Activated effector memory CD4-positive, alpha-beta T cell treated with Interleukin-2 at 50 U/mL for 16 hours (primary cell): ENCODE measurements at regions not wholly inside any gene's neighbourhood (a gene's known extent, or its start where the extent isn't known, plus 50 kb on each side); places are given as distances from the start of the nearest gene placed in this dataset.

Experiments used
- DNase-seq: peaks from one replicate; pipeline ENCODE4 v3.0.0-alpha.2; 2020

GRCh38 chr15:98025237-98025636 lies 64.7 kb downstream of the ARRDC4 start:
- no peak for DNase-seq

GRCh38 chr15:98034731-98035130 lies 74.2 kb downstream of the ARRDC4 start:
- DNase-seq: no peak

DNA sequence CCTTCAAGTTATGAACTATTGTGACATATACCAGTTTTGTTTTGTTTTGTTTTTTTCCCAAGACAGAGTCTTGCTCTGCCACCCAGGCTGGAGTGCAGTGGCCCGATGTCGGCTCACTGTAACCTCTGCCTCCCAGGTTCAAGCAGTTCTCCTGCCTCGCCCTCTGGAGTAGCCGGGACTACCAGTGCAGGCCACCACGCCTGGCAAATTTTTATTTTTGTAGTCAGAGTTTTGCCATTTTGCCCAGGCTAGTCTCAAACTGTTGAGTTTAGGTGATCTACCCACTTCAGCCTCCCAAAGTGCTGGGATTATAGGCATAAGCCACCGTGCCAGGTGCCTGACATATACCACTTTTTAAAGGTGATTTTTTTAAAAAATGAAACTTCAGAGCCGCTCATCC lies 74.6 kb downstream of the ARRDC4 start:
- DNase-seq: no peak

- DNase-seq: no peak
These were observed 75.1 kb downstream of the ARRDC4 start for GRCh38 chr15:98035577-98036010.

- no peak for DNase-seq
These were observed 79.1 kb downstream of the ARRDC4 start for GRCh38 chr15:98039596-98039995.

- DNase-seq: no peak
These were observed 79.6 kb downstream of the ARRDC4 start for GRCh38 chr15:98040146-98040545.

- no peak for DNase-seq
These were observed 82.9 kb downstream of the ARRDC4 start for GRCh38 chr15:98043160-98044014.

DNA sequence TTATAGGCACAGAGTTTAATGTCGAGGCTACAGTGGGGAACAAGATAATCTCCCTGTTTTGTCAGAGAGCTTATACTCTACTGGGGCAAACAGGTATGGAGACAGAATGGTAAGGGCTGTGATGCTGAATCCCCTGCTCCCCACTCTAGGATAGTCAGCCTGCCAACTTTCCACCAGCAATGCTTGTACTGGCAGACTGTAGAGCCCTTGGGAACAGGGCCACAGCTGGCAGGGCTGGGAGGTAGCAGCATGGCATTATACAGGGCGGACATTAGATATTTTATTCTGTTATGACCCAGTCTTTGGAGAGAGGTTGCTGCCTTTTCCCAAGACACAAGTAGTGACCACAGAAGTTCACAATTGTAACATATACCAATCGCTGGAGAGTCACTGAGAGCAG lies 91.2 kb downstream of the ARRDC4 start:
- no peak for DNase-seq

GRCh38 chr15:98057453-98057852 lies 97.0 kb downstream of the ARRDC4 start:
- no peak for DNase-seq

- no peak for DNase-seq
These were observed 102.4 kb downstream of the ARRDC4 start for GRCh38 chr15:98062869-98063268.

DNA sequence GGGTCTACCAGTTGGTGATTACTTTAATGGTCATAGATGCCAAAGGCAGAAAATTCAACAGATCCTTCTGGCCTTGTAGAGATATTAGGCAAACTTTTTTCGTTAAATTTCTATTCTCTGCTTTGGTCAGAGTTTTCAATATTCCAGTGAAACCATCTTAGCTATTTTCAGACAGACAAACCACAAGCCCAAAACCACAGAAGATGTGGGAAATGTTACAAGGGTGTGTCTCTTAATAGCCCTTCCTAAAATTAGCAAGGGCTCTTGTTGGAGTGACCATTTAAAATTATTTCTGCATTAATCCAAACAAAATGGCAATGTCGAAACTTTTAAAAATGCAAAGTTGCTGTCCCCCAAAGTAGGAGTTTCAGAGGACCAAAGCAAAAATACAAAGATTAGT lies 102.8 kb downstream of the ARRDC4 start:
- DNase-seq: no peak

DNA sequence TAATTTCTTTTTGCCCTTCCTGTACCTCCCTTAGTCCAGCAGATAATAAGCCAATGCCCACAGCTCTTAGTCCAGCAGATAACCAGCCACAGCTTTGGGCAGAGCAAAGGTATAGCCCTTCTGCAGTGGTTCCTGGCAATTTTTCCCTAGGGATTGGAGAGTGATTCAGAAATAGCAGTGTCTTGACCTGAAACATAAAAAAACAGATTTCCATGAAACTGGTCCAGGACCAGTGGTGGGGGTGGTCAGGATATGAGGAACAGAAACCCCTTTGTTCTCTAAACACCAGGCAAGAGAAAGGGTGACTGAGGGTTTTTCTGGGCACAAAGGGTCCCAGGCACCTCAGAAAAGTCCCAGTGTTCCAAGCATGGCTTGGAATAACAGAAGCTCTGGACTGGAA lies 103.4 kb downstream of the ARRDC4 start:
- DNase-seq: no peak

DNA sequence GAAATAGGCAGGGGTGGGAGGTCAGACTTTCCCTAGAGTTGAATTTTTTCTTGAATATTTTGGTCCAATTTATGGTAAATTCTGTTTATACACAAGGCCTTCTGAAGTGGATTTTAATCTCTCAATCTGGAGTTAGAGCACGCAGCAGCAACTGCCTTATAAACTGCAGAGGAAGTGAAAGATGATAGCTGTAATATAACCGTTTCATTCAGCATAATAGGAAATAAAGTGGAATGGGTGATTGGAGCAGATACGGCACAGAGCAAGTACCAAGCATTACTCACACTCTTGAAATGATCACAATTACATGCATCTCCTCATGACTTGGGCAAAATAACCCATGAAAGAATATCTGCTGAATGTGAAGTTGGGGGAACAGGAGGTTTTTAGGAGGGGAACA lies 106.8 kb downstream of the ARRDC4 start:
- no peak for DNase-seq

GRCh38 chr15:98069256-98069655 lies 108.8 kb downstream of the ARRDC4 start:
- DNase-seq: no peak

- DNase-seq: no peak
These were observed 109.6 kb downstream of the ARRDC4 start for GRCh38 chr15:98070137-98070536.

DNA sequence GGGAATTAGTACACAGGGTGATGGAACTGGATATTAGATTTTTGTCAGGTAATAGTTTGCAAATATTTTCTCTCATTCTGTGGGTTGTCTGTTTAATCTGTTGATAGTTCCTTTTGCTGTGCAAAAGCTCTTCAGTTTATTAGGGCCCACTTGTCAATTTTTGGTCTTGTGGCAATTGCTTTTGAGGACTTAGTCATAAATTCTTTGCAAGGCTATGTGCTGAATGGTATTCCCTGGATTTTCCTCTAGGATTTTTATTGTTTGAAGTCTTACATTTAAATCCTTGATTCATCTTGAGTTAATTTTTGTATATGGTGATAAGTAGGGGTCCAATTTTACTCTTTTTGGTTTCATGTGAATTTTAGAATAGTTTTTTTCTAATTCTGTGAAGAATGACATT lies 111.3 kb downstream of the ARRDC4 start:
- DNase-seq: no peak

DNA sequence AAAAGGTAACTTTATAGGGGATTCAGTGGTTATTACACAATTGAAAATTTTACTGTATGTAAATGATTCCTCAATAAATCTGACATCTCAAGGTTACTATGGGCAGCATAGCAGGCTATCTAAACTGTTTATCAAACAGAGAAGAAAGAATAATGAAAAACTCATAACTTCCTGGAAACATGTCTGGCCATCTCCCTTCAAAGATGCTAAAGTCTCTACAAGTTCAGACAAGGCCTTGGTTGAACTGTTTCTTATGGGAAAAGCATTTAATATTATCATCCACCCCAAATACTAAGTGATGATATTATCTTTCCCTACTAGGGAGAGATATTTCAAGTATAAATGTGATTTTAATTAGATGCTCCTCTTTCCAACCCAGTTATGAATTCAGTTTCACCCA lies 114.9 kb downstream of the ARRDC4 start:
- DNase-seq: no peak

- DNase-seq: no peak
These were observed 115.7 kb downstream of the ARRDC4 start for GRCh38 chr15:98076021-98076816.

- DNase-seq: no peak
These were observed 116.7 kb downstream of the ARRDC4 start for GRCh38 chr15:98077186-98077585.

- DNase-seq: no peak
These were observed 120.3 kb downstream of the ARRDC4 start for GRCh38 chr15:98080791-98081190.

DNA sequence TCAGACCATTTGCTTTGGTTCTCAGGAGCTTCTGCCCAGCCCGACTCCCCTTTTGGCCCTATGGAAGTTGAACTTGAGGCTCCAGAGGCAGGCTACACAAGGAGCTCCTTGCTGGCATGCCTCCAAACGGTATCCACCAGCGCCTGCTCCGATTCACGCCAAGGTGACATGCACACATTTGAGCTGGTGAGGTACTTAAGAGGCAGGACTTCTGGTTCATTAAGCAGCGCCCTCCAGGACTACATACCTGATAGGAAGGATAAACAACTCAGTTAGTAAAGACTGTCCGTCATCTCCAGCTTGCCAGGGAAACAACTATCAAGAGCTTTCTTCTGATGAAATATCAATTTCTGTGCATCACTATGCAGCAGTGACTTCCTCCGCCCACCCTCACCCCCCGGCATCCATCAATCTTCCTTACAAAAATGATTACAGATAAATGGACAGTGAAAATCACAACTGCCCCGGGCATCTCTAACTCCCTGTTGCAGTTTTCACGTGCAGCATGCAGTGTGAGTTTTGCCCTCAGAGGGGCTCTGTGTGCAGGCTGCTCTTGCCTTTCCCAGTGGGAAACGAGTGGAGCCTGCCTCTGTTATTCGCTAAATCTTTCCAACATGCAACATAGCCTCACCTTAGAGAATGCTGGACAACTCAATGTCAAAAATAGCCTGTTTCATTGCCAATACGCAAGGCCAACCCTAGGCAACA lies 122.9 kb downstream of the ARRDC4 start:
- DNase-seq: no peak

DNA sequence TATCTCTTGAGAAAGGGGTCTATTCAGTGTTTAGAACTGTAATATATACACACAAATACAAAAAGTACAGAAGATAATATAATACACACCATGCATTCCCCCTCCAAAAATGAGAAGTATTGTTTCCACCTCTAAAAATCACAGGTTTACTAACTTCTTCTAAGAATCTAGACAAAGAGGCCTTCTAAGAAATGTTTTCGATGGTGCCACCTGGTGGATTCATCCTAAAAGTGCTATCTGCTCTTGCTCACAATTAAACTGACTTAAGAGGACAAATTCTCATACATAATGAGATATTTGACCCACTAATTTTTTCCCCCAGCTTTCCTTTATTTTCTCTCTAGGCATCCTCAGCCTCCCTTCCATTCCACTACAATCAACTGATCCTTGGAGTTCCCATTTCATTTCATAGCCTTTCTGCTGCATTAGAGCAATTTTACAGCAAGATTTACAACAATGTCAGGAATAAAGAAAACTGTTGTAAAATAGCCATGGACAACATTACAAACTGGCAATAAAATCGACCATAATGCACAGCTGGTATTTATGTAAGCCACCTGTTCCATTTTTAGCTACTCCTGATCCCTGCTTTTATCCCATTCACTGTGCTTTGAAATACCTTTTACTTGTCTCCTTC lies 124.6 kb downstream of the ARRDC4 start:
- DNase-seq: no peak
